ENCODE measurements at regions not wholly inside any gene's neighbourhood (a gene's known extent, or its start where the extent isn't known, plus 50 kb on each side); places are given as distances from the start of the nearest gene placed in this dataset.

- no peak for ATAC-seq
- Histone ChIP-seq H3K4me3 (no peak overlapping the region), H3K27me3 (ENCODE audit: insufficient read depth in 3 of 3, low read length in 2 of 3) (no peaks in the 10 kb centered on the region), H3K9me3 (no peaks in the 10 kb centered on the region), H3K27ac (no peak overlapping the region), H3K4me1 (no peaks in the 10 kb centered on the region), H3K36me3 (ENCODE audit: insufficient read depth in 1 of 2, low read depth in 1 of 2) (no peaks in the 10 kb centered on the region)
- WGBS, 3 donors: 71 to 77% (median 76%) methylated on average over 6 of the region's 6 CpGs
- intact Hi-C loops (cut with DNase I): no loop called here
- no peak for DNase-seq
- TF ChIP-seq CTCF (IDR thresholded peaks at IDR 0.05): no peak
Observed at GRCh38 chr11:109582470-109582869, 160.5 kb downstream of the C11orf87 start.

GRCh38 chr11:109584001-109584972, 162.3 kb downstream of the C11orf87 start:
- no peak for TF ChIP-seq CTCF (IDR thresholded peaks at IDR 0.05)
- Histone ChIP-seq H3K4me1 (no peaks in the 10 kb centered on the region), H3K27me3 (ENCODE audit: insufficient read depth in 3 of 3, low read length in 2 of 3) (no peaks in the 10 kb centered on the region), H3K4me3 (no peak overlapping the region), H3K36me3 (ENCODE audit: insufficient read depth in 1 of 2, low read depth in 1 of 2) (no peaks in the 10 kb centered on the region), H3K9me3 (no peaks in the 10 kb centered on the region), H3K27ac (no peak overlapping the region)
- intact Hi-C loops (cut with DNase I): no loop called here
- DNase-seq (no peak), ATAC-seq (no peak)
- 58 to 80% (median 69%) methylated on average over 1 of the region's 1 CpG for WGBS, 3 donors

GRCh38 chr11:109586789-109587188, 164.8 kb downstream of the C11orf87 start:
- ATAC-seq (no peak), DNase-seq (no peak)
- intact Hi-C loops (cut with DNase I): no loop called here
- WGBS, 3 donors: 50 to 53% (median 51%) methylated on average over 2 of the region's 2 CpGs
- Histone ChIP-seq H3K4me1 (no peaks in the 10 kb centered on the region), H3K36me3 (ENCODE audit: insufficient read depth in 1 of 2, low read depth in 1 of 2) (no peaks in the 10 kb centered on the region), H3K9me3 (no peaks in the 10 kb centered on the region), H3K4me3 (no peak overlapping the region), H3K27me3 (ENCODE audit: insufficient read depth in 3 of 3, low read length in 2 of 3) (no peaks in the 10 kb centered on the region), H3K27ac (no peak overlapping the region)
- TF ChIP-seq CTCF (IDR thresholded peaks at IDR 0.05): no peak

GRCh38 chr11:109590782-109591181, 168.8 kb downstream of the C11orf87 start:
- Histone ChIP-seq H3K4me3 (no peak overlapping the region), H3K27me3 (ENCODE audit: insufficient read depth in 3 of 3, low read length in 2 of 3) (no peaks in the 10 kb centered on the region), H3K9me3 (no peaks in the 10 kb centered on the region), H3K36me3 (ENCODE audit: insufficient read depth in 1 of 2, low read depth in 1 of 2) (no peaks in the 10 kb centered on the region), H3K4me1 (no peaks in the 10 kb centered on the region), H3K27ac (no peak overlapping the region)
- TF ChIP-seq CTCF (IDR thresholded peaks at IDR 0.05): no peak
- DNase-seq (no peak), ATAC-seq (no peak)
- intact Hi-C loops (cut with DNase I): no loop called here

Data from psoas muscle (tissue), 7 donors.